ENCODE measurements at regions not wholly inside any gene's neighbourhood (a gene's known extent, or its start where the extent isn't known, plus 50 kb on each side); places are given as distances from the start of the nearest gene placed in this dataset.

GRCh38 chr3:8191406-8191805, 310.2 kb upstream of the LMCD1 start:
- Mint-ChIP-seq H3K27me3 (ENCODE audit: low read depth) (peaks cover 4% of the 10 kb centered on the region), H3K4me1 (ENCODE audit: low read depth) (no peaks in the 10 kb centered on the region), H3K9me3 (peaks cover 7% of the 10 kb centered on the region), H3K36me3 (ENCODE audit: insufficient read depth) (no peaks in the 10 kb centered on the region), H3K4me3 (no peak overlapping the region)
- ATAC-seq (no peak), DNase-seq (no peak)

- Mint-ChIP-seq H3K27me3 (ENCODE audit: low read depth) (peaks cover 12% of the 10 kb centered on the region), H3K36me3 (ENCODE audit: insufficient read depth) (no peaks in the 10 kb centered on the region), H3K4me3 (no peak overlapping the region), H3K9me3 (peaks cover under 1% of the 10 kb centered on the region), H3K4me1 (ENCODE audit: low read depth) (no peaks in the 10 kb centered on the region)
- DNase-seq (no peak), ATAC-seq (no peak)
Observed at GRCh38 chr3:8197384-8197783, 304.2 kb upstream of the LMCD1 start.

- no peaks in the 10 kb centered on the region for H3K36me3 Mint-ChIP-seq (ENCODE audit: insufficient read depth)
- ATAC-seq (no peak), DNase-seq (no peak)
- H3K4me3 Mint-ChIP-seq = no peak overlapping the region
- H3K4me1 Mint-ChIP-seq (ENCODE audit: low read depth) = no peaks in the 10 kb centered on the region
- H3K9me3 Mint-ChIP-seq = no peaks in the 10 kb centered on the region
- peaks cover 12% of the 10 kb centered on the region for H3K27me3 Mint-ChIP-seq (ENCODE audit: low read depth)
Observed at GRCh38 chr3:8198605-8199004, 303.0 kb upstream of the LMCD1 start.

GRCh38 chr3:8200996-8201395, 300.6 kb upstream of the LMCD1 start:
- ATAC-seq = no peak
- no peak for DNase-seq
- peaks cover 8% of the 10 kb centered on the region for H3K27me3 Mint-ChIP-seq (ENCODE audit: low read depth)
- no peak overlapping the region for H3K4me3 Mint-ChIP-seq
- H3K9me3 Mint-ChIP-seq = no peaks in the 10 kb centered on the region
- no peaks in the 10 kb centered on the region for H3K4me1 Mint-ChIP-seq (ENCODE audit: low read depth)
- no peaks in the 10 kb centered on the region for H3K36me3 Mint-ChIP-seq (ENCODE audit: insufficient read depth)

- H3K9me3 Mint-ChIP-seq = no peaks in the 10 kb centered on the region
- ATAC-seq (no peak), DNase-seq (no peak)
- peaks cover 6% of the 10 kb centered on the region for H3K27me3 Mint-ChIP-seq (ENCODE audit: low read depth)
- no peaks in the 10 kb centered on the region for H3K36me3 Mint-ChIP-seq (ENCODE audit: insufficient read depth)
- no peak overlapping the region for H3K4me3 Mint-ChIP-seq
- no peaks in the 10 kb centered on the region for H3K4me1 Mint-ChIP-seq (ENCODE audit: low read depth)
Observed at GRCh38 chr3:8201886-8202285, 299.7 kb upstream of the LMCD1 start.

- H3K36me3 Mint-ChIP-seq (ENCODE audit: insufficient read depth) = no peaks in the 10 kb centered on the region
- no peak overlapping the region for H3K4me3 Mint-ChIP-seq
- ATAC-seq = no peak
- no peak for DNase-seq
- H3K4me1 Mint-ChIP-seq (ENCODE audit: low read depth) = no peaks in the 10 kb centered on the region
- no peaks in the 10 kb centered on the region for H3K9me3 Mint-ChIP-seq
- peaks cover 2% of the 10 kb centered on the region for H3K27me3 Mint-ChIP-seq (ENCODE audit: low read depth)
Observed at GRCh38 chr3:8204331-8204730, 297.3 kb upstream of the LMCD1 start.

- Mint-ChIP-seq H3K9me3 (no peaks in the 10 kb centered on the region), H3K36me3 (ENCODE audit: insufficient read depth) (no peaks in the 10 kb centered on the region), H3K4me3 (no peak overlapping the region), H3K27me3 (ENCODE audit: low read depth) (peaks cover 2% of the 10 kb centered on the region), H3K4me1 (ENCODE audit: low read depth) (no peaks in the 10 kb centered on the region)
- no peak for DNase-seq
- no peak for ATAC-seq
Observed at GRCh38 chr3:8204853-8205650, 296.6 kb upstream of the LMCD1 start.

- H3K36me3 Mint-ChIP-seq (ENCODE audit: insufficient read depth) = no peaks in the 10 kb centered on the region
- no peaks in the 10 kb centered on the region for H3K9me3 Mint-ChIP-seq
- DNase-seq (no peak), ATAC-seq (no peak)
- no peaks in the 10 kb centered on the region for H3K4me1 Mint-ChIP-seq (ENCODE audit: low read depth)
- H3K4me3 Mint-ChIP-seq = no peak overlapping the region
- H3K27me3 Mint-ChIP-seq (ENCODE audit: low read depth) = peaks cover under 1% of the 10 kb centered on the region
Observed at GRCh38 chr3:8205881-8206280, 295.7 kb upstream of the LMCD1 start.

- DNase-seq = no peak
- ATAC-seq = no peak
- Mint-ChIP-seq H3K4me3 (no peak overlapping the region), H3K4me1 (ENCODE audit: low read depth) (no peaks in the 10 kb centered on the region), H3K27me3 (ENCODE audit: low read depth) (peaks cover 3% of the 10 kb centered on the region), H3K9me3 (no peaks in the 10 kb centered on the region), H3K36me3 (ENCODE audit: insufficient read depth) (no peaks in the 10 kb centered on the region)
Observed at GRCh38 chr3:8206971-8207617, 294.5 kb upstream of the LMCD1 start.

GRCh38 chr3:8210882-8211341, 290.7 kb upstream of the LMCD1 start:
- H3K9me3 Mint-ChIP-seq = no peaks in the 10 kb centered on the region
- DNase-seq = no peak
- H3K4me3 Mint-ChIP-seq = no peak overlapping the region
- H3K4me1 Mint-ChIP-seq (ENCODE audit: low read depth) = no peaks in the 10 kb centered on the region
- H3K27me3 Mint-ChIP-seq (ENCODE audit: low read depth) = peaks cover 5% of the 10 kb centered on the region
- H3K36me3 Mint-ChIP-seq (ENCODE audit: insufficient read depth) = no peaks in the 10 kb centered on the region
- ATAC-seq = no peak

GRCh38 chr3:8212794-8213193, 288.8 kb upstream of the LMCD1 start:
- H3K4me1 Mint-ChIP-seq (ENCODE audit: low read depth) = no peaks in the 10 kb centered on the region

GRCh38 chr3:8213286-8213685, 288.3 kb upstream of the LMCD1 start:
- H3K36me3 Mint-ChIP-seq (ENCODE audit: insufficient read depth) = no peaks in the 10 kb centered on the region
- no peak overlapping the region for H3K4me3 Mint-ChIP-seq
- ATAC-seq (no peak), DNase-seq (no peak)
- no peaks in the 10 kb centered on the region for H3K9me3 Mint-ChIP-seq
- H3K4me1 Mint-ChIP-seq (ENCODE audit: low read depth) = no peaks in the 10 kb centered on the region
- H3K27me3 Mint-ChIP-seq (ENCODE audit: low read depth) = peaks cover 5% of the 10 kb centered on the region

More at GRCh38 chr3:8212794-8213193, 288.8 kb upstream of the LMCD1 start:
- no peak overlapping the region for H3K4me3 Mint-ChIP-seq
- peaks cover 5% of the 10 kb centered on the region for H3K27me3 Mint-ChIP-seq (ENCODE audit: low read depth)
- DNase-seq (no peak), ATAC-seq (no peak)
- H3K9me3 Mint-ChIP-seq = no peaks in the 10 kb centered on the region
- H3K36me3 Mint-ChIP-seq (ENCODE audit: insufficient read depth) = no peaks in the 10 kb centered on the region

GRCh38 chr3:8215821-8216220, 285.8 kb upstream of the LMCD1 start:
- H3K27me3 Mint-ChIP-seq (ENCODE audit: low read depth) = peaks cover 7% of the 10 kb centered on the region
- H3K4me3 Mint-ChIP-seq = no peak overlapping the region
- H3K9me3 Mint-ChIP-seq = no peaks in the 10 kb centered on the region
- ATAC-seq = no peak
- no peaks in the 10 kb centered on the region for H3K36me3 Mint-ChIP-seq (ENCODE audit: insufficient read depth)
- H3K4me1 Mint-ChIP-seq (ENCODE audit: low read depth) = no peaks in the 10 kb centered on the region
- no peak for DNase-seq

- peaks cover 4% of the 10 kb centered on the region for H3K27me3 Mint-ChIP-seq (ENCODE audit: low read depth)
- no peaks in the 10 kb centered on the region for H3K4me1 Mint-ChIP-seq (ENCODE audit: low read depth)
- no peak for DNase-seq
- no peaks in the 10 kb centered on the region for H3K9me3 Mint-ChIP-seq
- H3K4me3 Mint-ChIP-seq = no peak overlapping the region
- ATAC-seq = no peak
- H3K36me3 Mint-ChIP-seq (ENCODE audit: insufficient read depth) = no peaks in the 10 kb centered on the region
Observed at GRCh38 chr3:8218353-8218940, 283.2 kb upstream of the LMCD1 start.

GRCh38 chr3:8220291-8220690, 281.3 kb upstream of the LMCD1 start:
- H3K4me1 Mint-ChIP-seq (ENCODE audit: low read depth) = no peaks in the 10 kb centered on the region
- H3K4me3 Mint-ChIP-seq = no peak overlapping the region
- H3K27me3 Mint-ChIP-seq (ENCODE audit: low read depth) = peaks cover 4% of the 10 kb centered on the region
- no peak for DNase-seq
- no peak for ATAC-seq
- no peaks in the 10 kb centered on the region for H3K36me3 Mint-ChIP-seq (ENCODE audit: insufficient read depth)
- no peaks in the 10 kb centered on the region for H3K9me3 Mint-ChIP-seq
